ENCODE measurements at regions not wholly inside any gene's neighbourhood (a gene's known extent, or its start where the extent isn't known, plus 50 kb on each side); places are given as distances from the start of the nearest gene placed in this dataset.

DNA sequence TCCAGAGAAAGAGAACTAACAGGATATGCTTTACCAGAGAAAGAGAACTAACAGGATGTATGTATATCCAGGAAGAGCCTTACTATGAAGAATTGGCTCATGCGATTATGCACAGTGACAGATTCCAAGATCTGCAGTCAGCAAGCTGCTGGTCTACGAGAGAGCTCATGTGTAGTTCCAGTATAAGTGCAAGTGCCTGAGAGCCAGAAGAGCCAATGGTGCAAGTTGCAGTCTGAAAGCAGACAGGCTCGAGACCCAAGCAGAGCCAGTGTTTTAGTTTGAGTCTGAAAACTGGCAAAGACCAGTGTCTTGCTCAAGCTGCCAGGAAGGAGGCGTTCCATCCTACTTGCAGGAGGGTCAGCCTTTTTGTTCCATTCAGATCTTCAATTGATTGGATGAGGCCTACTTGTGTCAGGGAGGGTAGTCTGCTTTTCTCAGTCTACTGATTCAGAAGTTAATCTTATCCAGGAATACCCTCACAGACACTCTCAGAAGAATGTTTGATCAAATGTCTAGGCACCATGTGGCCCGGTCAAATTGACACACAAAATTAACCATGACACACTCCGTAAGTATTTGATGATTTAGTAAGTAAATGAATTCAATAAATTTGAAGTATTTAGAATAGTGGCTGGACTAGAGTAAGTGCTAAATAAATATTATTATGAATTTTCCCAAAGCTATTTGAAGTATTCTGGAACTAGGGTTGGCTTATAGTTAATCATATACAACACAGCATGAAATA lies 372.1 kb upstream of the SGCD start (continued):
- TF ChIP-seq, protein P1, sequence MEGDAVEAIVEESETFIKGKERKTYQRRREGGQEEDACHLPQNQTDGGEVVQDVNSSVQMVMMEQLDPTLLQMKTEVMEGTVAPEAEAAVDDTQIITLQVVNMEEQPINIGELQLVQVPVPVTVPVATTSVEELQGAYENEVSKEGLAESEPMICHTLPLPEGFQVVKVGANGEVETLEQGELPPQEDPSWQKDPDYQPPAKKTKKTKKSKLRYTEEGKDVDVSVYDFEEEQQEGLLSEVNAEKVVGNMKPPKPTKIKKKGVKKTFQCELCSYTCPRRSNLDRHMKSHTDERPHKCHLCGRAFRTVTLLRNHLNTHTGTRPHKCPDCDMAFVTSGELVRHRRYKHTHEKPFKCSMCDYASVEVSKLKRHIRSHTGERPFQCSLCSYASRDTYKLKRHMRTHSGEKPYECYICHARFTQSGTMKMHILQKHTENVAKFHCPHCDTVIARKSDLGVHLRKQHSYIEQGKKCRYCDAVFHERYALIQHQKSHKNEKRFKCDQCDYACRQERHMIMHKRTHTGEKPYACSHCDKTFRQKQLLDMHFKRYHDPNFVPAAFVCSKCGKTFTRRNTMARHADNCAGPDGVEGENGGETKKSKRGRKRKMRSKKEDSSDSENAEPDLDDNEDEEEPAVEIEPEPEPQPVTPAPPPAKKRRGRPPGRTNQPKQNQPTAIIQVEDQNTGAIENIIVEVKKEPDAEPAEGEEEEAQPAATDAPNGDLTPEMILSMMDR (IDR thresholded peaks at IDR 0.05; ENCODE audit: control extremely low read depth in 1 of 3, insufficient read depth in 1 of 3, low read depth in 1 of 3, low read length in 3 of 3) = no peak
- no peak for TF ChIP-seq EGR1 (IDR thresholded peaks at IDR 0.05; ENCODE audit: borderline replicate concordance, low read depth, low read length)

Data from H1 (cell line).